HG02938 (cell line): ENCODE measurements at regions not wholly inside any gene's neighbourhood (a gene's known extent, or its start where the extent isn't known, plus 50 kb on each side); places are given as distances from the start of the nearest gene placed in this dataset.

Source experiments
- ATAC-seq: cut with Tn5 transposase; IDR thresholded peaks from one replicate; pipeline ENCODE4 v1.9.1; 2021; ENCODE audit warnings: mild to moderate bottlenecking, moderate library complexity; ENCODE audit not compliant: unreplicated experiment

DNA sequence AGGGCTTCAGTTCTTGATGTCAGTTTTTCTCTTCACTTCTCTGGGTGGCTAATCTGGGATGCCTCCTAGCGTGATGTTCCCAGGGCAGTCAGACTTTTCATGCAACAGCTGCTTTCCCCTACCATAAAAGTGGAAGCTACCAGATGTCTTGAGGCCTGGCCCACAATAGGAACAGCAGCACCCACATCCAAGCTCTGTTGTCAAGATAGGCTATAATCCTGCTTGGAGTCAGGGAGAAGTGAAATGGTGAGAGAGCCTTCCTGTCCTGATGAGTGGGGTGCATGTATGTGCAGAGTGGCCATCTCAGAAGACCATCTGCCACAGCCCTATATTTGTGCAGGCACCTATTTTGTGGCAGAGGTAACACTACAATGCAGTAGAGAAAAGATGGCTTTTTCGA, 108.0 kb downstream of the HTR5A start:
- no peak for ATAC-seq

DNA sequence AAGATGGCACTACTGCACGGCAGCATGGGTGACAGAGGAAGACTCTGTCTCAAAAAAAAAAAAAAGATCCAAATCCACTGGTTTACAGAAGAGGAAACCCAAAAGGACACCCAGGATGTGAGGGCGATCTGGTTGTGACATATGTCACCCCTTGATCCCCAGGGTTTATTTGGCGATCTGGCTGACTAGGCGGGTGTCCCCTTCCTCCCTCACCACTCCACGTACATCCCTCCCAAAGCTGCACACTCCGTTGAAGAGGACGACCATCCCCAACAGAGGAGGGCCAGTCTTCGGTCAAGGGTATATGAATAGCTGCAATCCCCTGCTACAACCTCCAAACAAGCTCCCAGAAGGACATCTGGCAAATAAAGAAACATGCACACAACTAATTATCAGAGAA, 111.6 kb downstream of the HTR5A start:
- ATAC-seq = no peak

DNA sequence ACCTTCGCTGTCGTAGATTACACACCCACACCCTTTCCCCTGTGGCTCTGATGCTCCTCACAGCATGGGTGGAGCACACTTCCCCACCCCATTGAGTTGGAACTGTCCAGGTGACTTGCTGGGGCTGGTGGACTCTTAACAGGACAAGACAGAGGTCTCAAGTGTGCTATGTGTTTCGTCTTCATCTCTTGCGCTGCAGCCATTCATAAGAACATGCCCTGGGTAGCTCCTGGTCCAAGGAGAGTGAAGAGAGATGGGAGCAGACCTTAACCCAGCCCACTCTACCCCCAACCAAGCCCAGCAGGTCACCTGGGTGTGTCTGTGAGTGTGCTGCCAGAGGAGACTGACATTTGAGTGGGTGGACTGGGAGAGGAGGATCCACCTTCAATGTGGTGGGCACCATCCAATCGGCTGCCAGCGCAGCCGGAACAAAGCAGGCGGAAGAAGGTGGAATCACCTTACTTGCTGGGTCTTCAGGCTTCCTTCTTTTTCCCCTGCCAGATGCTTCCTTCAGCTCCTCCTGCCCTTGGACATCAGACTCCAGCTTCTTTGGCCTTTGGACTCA, 112.4 kb downstream of the HTR5A start:
- no peak for ATAC-seq

DNA sequence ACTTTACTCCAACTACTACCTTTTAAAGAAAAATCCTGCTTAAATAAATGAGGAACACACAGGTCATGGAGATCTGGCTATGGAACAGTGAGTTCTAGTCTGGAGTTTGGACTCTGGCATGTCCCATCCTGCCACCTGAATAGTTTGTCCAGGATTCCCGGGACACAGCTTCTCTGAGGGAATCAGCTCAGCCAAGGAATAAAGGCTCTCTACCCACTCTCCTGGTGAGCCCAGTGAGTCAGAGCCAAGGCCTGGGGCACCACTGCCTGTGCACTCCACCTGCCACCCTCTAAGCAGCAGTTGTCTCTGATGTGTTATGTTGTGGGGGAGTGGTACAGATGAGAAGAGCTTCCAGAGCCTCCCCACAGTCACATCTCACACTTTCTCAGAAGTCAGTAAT, 113.5 kb downstream of the HTR5A start:
- ATAC-seq = no peak

DNA sequence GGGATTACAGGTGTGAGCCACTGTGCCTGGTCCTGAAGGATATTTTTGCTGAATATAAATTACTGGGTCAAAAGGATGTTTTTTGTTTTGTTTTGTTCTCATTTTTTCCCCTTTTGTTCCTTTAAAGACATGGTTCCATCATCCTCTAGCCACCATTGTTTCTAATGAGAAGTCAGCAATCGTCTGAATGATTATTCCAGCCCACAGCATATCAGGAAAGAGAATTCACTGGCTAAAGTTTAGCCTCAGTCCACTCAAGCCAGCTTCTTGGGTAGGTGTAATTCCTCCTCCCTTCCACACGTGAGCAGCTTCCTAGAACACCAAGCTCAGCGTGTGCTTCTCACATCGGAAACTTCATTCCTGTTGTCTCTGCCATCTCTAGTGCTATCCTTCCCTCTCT, 112.8 kb upstream of the INSIG1 start:
- no peak for ATAC-seq

DNA sequence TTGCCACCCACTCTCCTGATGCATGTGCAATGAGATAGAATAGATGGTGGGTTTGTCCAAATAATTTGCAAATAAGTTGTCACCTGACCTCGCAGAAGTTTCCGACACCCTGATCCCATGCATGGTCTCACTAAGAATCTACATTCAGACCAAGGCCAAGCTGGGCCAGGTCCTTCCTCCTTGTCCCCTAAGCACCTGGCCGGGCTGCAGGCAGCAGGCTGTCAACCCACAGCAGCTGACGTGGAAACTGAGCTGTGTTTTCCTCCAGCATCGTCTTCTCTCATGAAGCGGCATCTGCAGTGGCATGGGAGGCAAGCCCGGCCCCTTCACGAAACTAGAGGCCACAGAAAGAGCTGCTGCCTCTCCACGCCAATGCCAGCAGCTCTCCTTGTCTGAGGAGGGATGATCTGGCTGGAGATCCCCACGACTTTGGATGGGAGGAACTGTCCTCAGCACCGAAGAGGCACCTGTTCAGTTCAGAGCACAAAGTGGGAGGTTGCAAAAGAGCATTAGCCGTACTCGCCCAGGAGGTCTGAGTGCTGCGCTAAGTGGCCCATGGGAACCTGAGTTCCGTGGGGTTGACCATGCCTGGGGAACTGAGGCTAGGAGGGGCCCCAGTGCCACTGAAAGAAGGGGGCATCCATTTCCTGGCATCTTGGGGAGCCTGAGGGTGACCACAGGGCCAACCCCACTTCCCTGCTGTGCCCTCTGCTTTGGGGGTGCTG, 110.5 kb upstream of the INSIG1 start:
- no peak for ATAC-seq

DNA sequence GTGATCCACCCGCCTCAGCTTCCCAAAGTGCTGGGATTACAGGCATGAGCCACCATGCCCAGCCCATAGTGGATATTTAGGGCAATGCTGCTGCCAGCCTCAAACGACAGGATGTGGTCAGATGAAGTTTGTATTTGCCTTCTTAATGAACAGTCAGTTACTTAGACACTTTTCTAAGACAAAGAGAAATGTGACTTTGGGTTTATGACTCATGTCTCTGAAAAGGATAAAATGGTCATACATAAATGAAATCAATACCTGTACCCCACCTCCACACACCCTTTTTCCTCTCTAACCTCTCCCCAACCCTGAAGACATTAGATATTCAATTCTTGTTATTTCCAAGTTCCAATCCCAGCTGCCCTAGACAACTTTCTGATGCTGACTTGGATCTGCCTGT, 109.3 kb upstream of the INSIG1 start:
- no peak for ATAC-seq

DNA sequence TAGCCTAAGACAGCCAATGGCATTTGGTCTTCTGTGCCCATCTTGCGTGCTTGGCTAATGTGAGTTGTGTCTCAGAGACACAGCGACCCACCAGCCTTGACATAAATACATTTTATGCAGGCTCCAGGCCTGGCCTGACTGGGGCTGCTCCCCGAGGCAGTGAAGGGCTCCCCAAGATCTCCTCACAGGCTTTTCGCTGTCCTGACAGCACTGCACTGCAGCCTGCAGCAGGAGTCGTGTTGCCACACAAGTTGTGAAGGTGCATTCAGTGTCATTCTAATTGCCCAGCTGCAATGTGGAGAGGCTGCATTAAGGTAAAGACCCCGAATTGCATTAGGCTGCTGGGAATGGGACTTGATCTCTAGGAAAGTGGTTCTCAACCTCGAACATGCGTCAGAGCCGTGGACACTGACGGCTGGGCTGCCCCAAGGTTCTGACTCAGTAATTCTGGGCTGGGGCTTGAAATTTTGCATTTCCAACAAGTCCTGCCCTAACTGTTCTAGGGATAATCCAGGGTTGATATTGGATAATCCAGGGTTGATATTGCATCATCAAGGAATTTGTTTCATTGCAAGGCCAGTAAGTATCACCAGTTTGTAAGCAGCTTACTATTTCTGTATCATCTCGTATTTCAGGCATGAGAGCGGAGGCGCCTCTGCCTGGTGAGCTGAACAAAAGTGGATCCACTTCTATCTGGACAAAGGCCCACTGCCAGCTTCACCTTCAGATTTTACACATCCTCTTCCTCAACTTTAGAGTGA, 108.7 kb upstream of the INSIG1 start:
- no peak for ATAC-seq

DNA sequence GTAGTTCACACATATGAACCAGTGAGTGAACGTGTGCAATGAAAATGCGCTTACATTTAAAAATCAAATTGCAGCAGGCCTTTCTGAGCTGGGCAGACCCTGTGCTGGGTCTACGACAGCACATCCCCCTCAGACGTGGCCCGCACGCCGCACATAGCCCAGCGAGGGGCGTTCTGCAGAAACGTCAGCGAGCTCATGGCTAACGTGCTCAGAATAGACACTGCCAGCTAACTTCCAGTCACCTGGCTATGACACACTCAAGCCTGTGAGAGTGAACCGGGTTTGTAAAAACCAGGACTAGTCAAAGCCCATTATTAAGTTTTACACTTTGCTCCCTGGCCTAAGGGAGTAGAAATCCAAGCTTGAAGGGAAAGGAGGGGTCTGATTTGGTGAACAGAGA, 108.1 kb upstream of the INSIG1 start:
- no peak for ATAC-seq

DNA sequence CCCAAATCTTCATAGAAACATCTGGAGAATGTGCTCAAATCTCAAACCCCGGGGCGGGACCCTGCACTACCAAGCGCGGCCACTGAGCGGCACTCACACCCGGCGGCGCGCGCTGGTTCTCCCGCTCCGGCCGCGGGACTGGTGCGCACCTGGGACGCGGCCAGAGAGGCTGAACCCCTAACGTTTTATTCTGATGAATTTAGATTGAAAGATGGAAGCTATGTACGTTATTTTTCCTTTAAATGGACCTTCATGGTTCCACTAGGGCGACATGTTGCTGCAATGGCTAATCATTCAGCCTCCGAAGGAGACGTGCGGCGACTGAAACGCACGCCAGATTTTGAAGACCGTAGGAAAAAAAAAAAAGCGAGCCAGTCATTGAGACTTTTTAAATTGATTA, 107.0 kb upstream of the INSIG1 start:
- no peak for ATAC-seq

DNA sequence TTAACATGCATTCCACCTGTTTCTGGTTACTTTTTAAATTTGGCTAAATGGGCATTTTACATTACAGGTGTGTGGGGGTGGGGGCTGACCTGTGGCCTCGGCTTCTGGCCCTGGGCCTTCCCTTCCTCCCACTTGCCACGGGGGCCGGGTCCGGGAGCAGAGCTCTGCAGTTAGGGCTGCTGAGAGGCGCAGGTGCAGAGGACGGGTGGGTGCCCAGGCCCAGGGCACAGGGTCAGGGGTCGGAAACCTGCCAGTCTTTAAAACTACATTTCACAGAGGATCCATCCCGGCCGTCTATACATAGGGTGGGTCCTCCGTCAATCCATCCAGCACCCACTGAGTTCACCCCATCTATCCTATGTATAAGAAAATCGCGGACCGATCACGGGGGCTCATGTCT, 106.5 kb upstream of the INSIG1 start:
- ATAC-seq = no peak

DNA sequence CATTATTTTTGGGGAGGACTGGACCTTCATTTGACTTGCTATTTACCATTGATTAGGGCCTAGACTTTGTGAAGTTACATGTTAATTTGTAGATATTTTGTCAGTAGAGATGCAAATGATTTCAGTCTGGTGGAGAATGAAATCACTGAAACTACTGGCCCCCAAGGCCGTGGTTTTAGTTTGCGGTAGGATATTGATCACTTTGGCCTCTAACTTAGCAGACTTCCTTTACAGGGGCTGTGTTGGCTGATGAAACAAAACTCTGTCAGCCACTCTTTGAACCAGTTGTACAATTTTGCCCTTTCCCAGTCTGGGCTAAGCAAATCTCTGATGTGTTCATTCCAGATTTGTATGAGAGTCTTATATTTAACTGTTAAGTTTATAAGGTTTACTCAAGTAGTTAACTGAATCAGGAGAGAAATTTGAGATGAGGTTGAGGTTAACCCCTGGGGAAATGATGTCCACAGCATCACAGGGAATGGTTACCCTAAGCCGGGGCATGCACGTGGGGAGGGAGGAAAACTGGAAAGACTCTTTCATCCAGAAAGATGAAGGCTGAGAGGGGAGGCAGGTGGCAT, 105.7 kb upstream of the INSIG1 start:
- ATAC-seq = peak; percentile 62

DNA sequence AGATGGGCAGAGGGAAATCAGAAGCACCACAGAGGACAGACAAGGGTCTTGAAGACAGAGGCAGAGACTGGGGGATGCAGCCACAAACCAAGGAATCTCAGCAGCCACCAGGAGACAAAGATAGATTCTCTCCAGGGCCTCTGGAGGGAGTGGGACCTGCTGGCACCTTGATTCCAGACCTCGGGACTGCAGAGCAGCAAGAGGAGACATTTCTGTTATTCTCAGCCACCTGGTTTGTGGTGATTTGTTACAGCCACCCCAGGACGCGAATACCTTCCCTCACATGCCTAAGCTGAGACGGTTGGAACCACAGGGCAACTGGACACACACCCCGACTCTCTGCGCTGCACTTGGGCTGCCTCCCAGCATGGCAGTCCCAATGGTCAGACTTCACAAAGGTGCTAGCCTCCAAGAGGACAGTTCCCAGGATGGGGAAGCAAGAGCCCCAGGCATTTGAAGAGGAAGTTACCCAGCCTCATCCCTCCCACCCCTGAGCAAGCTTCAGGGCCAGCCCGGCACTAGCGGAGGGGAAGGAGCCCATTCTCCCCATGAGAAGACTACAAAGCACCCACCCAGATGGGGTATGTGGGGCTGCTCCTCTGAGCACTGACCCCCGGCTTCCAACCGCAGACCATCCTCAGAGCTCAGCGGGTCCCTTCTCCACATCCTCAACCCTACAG, 104.6 kb upstream of the INSIG1 start:
- ATAC-seq = no peak

DNA sequence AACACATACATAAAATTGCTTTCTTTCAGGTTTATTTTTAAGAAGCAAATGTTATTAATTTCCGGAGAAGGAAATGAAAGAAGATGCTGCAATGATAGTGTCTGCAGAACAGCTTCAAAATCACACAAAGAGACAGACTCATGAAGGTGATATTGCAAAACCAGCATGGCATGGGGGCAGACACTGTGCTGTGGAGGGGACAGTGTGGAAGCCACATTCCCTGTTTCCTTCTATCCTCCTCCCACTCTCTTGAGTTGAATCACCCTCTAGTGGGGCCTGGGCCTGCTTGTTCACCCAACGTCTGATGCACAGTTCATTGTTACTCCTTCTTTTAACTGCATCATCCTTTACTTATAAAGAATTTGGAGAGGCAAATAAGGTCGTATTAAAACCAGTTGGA, 104.0 kb upstream of the INSIG1 start:
- no peak for ATAC-seq

DNA sequence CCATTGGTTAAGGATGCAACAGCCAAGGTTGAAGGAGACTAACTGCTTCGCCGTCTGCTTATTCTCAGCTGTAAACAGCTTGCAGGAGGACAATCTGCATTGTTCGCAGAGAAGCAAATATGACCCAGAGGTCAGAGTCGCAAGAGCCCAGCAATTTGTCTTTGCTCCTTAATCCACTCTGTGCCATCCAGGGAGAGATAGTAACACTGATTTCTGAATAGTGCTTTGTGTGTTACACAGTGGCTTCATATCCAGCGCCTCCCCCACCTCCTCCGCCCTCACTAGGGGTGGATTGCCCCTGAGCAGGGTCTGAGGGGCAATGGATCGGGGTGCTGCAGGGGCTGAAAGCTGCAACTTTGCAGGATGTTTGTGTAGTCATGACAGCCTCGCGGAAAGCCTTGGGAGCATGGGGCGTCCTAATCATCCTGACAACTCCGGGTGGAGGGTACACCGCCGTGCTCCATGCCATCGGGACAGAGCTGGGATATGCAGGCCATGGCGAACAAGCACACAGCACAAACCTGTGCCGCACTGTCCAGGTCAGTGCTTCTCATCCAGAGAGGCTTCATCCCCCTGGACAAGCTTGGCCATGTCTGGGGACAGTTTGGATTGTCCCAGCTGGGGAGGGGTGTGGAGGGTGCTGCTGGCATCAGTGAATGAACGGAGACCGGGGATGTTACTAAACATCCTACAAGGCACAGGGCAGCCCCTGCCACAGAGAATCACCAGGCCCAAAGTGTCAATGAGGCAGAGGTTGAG, 103.1 kb upstream of the INSIG1 start:
- no peak for ATAC-seq

DNA sequence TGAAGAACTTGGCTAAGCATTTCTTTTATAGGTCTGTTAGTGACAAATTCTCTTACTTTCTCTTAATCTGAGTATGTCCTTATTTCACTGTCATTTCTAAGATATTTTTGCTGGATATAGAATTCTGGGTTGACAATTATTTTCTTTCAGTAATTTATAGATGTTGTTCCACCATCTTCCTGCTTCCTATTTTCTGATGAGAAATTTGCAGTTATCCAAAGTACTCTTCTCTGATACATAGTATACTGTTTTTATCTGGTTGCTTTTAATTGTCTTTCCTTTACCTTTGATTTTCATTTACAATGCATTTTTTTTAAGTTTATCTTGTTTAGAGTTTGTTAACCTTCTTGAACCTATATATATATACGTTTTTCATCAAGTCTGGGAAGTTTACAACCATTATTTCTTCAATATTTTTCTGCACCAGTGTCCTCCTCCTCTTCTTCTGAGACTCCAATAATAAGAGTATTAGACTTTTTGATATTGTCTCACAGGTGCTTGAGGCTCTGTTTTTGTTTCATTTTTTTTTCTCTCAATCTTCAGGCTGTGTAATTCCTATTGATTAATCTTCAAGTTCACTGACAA, 101.6 kb upstream of the INSIG1 start:
- ATAC-seq = no peak

DNA sequence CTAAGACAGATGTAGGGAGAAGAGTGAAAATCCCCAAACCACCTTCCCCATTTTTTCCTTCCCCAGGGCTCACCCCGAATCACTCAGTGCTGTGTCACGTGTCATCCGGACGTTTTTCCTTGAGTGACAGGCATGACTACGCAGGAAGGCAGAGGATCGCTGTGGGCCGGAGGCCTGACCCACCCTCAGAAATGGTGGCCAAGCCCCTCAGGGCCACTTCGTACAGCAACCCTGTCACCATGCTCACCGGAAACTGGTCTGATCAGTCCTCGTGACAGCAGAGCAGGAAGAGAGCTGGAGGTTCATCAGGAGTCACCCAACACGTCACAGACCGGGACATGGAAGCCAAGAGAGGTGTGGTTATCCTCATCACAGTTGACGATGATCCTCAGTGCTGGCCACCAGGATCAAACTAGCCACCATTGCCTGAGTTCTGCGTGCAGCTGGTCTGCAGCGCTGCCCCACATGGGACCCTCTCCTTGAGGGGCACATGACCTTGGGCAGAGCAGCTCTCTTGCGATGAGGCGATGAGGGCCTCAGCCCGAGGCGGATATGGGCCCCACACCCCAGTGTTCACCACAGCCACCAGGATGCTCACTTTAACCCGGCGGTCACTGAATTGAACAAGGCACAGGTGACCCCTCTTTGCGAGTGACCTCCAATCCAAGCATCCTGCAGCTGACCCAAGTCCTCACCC, 99.3 kb upstream of the INSIG1 start:
- no peak for ATAC-seq

DNA sequence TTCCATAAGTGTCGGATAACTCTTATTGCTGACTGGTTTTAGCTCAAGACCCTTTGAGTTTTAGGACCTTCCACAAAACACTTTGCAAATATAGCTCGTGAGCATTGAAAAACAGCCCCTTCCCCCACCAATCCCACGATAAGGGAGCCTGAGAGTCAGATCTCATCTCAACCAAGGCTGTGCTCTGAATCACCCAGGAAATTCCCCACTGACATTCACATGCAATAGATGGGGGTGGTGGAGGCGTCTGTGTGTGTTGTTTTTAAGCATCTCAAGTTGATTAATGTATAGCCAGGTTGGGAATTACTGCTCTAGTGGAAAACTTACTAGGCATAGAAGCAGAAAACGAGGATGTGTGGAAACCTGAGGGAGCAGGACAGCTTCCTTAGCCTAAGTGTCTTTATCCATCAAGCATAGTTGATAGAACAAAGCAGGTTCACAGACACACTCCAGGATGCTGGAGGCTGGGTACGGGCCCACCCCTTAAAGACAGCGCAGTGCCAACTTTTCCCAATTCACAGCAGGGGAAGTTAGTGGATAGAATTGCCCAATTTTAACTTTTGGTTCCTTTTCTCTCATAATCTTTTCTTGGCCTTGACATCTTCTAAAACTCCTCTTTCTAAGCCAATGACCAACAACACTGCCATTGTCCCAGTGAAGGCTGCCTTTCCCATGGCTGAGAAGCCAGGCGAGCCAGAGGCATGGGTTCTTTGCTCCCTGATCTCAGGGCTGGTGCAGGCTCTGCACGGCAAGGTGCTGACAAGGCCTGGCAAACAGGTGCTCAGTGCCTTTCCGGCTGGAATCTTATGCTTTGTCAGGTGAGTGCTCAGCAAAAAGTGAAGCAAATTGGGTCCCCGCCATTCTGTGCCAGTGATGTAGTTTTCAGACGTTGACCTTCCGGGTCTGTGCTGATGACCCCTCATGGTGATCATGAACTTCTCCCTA, 98.5 kb upstream of the INSIG1 start:
- peak; percentile 83 for ATAC-seq
